ENCODE measurements at regions not wholly inside any gene's neighbourhood (a gene's known extent, or its start where the extent isn't known, plus 50 kb on each side); places are given as distances from the start of the nearest gene placed in this dataset.

DNA sequence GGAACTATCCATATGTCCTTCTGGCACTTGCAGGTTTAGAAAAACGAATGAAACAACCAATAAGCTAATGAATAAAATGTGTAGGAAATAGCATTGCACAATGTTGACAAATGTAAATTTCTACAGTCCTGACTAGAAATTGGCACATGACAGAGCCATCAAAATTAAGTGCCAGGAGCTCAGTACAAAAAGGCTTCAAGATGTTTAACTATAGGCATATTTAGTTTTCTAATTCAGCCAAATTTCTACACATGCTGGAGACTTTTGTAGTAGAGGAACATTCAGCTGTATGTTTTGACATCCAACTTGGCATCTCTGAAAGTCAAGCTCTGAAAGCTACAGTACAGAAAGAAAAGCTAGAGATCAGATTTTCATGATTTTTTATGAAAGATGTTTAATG lies 1999.4 kb upstream of the AGA start:
- Histone ChIP-seq H3K4me1 (ENCODE audit: control insufficient read depth, insufficient read depth, low read length) (no peaks in the 10 kb centered on the region), H3K27ac (ENCODE audit: low read length) (no peak overlapping the region), H3K9me3 (ENCODE audit: control insufficient read depth, low read length) (no peaks in the 10 kb centered on the region), H3K27me3 (ENCODE audit: control insufficient read depth, insufficient read depth) (no peaks in the 10 kb centered on the region), H3K4me3 (ENCODE audit: low read length) (no peak overlapping the region)
- ATAC-seq (no peak), DNase-seq (no peak)
- intact Hi-C loops (cut with DNase I): no loop called here
- WGBS: 42% methylated on average over 1 of the region's 1 CpG

GRCh38 chr4:179447308-179447707 lies 2005.1 kb upstream of the AGA start:
- no peaks in the 10 kb centered on the region for H3K27me3 ChIP-seq (ENCODE audit: control insufficient read depth, insufficient read depth)
- intact Hi-C loops (cut with DNase I): no loop called here
- ATAC-seq (no peak), DNase-seq (no peak)
- no peaks in the 10 kb centered on the region for H3K4me1 ChIP-seq (ENCODE audit: control insufficient read depth, insufficient read depth, low read length)
- 51% methylated on average over 2 of the region's 2 CpGs for WGBS
- no peak overlapping the region for H3K27ac ChIP-seq (ENCODE audit: low read length)
- H3K4me3 ChIP-seq (ENCODE audit: low read length): no peak overlapping the region
- H3K9me3 ChIP-seq (ENCODE audit: control insufficient read depth, low read length): no peaks in the 10 kb centered on the region

DNA sequence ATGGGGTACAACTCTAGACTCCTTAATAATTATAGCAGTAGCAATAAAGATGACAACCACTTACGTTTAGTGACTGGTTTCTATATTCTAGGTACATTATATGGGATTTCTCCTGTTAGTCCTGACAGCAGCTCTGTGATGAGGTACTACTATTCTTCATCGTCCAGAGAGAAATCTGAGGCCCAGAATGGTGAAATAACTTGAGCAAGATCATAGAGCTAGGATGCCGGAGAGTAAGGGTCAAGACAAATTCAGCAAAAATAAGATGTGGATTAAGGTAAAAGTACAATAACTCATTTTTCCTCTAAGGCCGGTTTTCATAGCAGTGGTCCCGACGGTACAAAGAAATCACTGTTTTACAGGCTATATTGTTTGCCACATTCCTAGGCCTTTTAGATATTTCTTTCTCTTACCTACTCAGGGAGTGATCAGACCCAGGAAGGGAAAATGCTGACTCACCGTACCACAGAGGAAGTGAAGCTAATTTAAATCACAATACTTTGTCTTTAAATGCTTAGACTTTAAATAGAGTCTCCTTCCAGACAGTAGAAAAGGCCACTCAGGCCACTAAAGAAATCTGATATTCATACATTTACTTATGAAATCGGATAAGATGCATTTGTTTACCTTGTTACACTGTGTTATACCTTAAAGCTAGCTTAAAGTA lies 2023.0 kb upstream of the AGA start:
- Histone ChIP-seq H3K4me3 (ENCODE audit: low read length) (no peak overlapping the region), H3K4me1 (ENCODE audit: control insufficient read depth, insufficient read depth, low read length) (no peaks in the 10 kb centered on the region), H3K9me3 (ENCODE audit: control insufficient read depth, low read length) (no peaks in the 10 kb centered on the region), H3K27ac (ENCODE audit: low read length) (no peak overlapping the region), H3K27me3 (ENCODE audit: control insufficient read depth, insufficient read depth) (no peaks in the 10 kb centered on the region)
- intact Hi-C loops (cut with DNase I): no loop called here
- 80% methylated on average over 8 of the region's 8 CpGs for WGBS
- ATAC-seq (no peak), DNase-seq (no peak)

DNA sequence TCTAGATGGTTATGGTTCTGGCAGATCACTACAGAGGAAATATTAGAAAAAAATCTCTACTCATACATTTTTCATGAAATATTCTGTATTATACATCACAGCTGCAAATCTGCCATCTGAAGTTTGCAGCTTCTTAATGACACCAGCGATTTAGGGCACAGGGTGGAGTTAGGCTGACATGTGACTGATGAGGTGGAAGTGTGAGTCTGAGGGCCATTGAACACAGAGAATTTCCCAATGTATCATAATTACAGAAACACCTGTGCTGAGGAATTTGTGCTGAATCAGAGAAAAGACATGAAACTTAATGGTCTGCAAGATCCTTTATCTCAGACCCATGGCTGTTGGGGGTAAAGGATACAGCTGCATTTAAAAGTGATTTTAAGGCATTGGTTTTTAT lies 2025.6 kb upstream of the AGA start:
- DNase-seq (no peak), ATAC-seq (no peak)
- 68% methylated on average over 1 of the region's 1 CpG for WGBS
- intact Hi-C loops (cut with DNase I): no loop called here
- H3K4me1 ChIP-seq (ENCODE audit: control insufficient read depth, insufficient read depth, low read length): no peaks in the 10 kb centered on the region
- no peaks in the 10 kb centered on the region for H3K9me3 ChIP-seq (ENCODE audit: control insufficient read depth, low read length)
- no peak overlapping the region for H3K4me3 ChIP-seq (ENCODE audit: low read length)
- no peak overlapping the region for H3K27ac ChIP-seq (ENCODE audit: low read length)
- no peaks in the 10 kb centered on the region for H3K27me3 ChIP-seq (ENCODE audit: control insufficient read depth, insufficient read depth)

- intact Hi-C loops (cut with DNase I): no loop called here
- Histone ChIP-seq H3K9me3 (ENCODE audit: control insufficient read depth, low read length) (no peaks in the 10 kb centered on the region), H3K27me3 (ENCODE audit: control insufficient read depth, insufficient read depth) (no peaks in the 10 kb centered on the region)
Measured at GRCh38 chr4:179472164-179472563, 2029.9 kb upstream of the AGA start.

DNA sequence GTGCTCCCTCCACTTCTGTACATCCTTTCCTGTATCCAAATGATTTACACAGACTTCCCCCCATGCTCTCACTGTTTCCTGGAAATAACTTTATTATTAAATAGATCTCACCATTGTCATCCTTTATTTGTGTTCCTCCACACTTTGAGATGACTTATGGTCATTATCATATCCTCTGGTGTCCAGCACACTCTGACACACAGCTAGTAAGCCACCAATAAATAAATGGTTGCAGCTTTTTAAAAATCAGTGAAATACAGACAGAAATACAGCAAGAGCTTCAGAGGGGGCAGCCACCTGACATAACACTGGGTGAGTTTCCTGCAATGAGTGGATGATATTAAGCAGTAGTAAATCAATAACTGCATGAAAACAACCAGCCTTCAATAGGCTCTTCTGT lies 2036.4 kb upstream of the AGA start:
- H3K4me1 ChIP-seq (ENCODE audit: control insufficient read depth, insufficient read depth, low read length): no peaks in the 10 kb centered on the region
- H3K27me3 ChIP-seq (ENCODE audit: control insufficient read depth, insufficient read depth): no peaks in the 10 kb centered on the region
- DNase-seq: no peak
- no peaks in the 10 kb centered on the region for H3K9me3 ChIP-seq (ENCODE audit: control insufficient read depth, low read length)
- H3K4me3 ChIP-seq (ENCODE audit: low read length): no peak overlapping the region
- intact Hi-C loops (cut with DNase I): no loop called here
- no peak for ATAC-seq
- H3K27ac ChIP-seq (ENCODE audit: low read length): no peak overlapping the region

More at GRCh38 chr4:179472164-179472563, 2029.9 kb upstream of the AGA start:
- Histone ChIP-seq H3K4me3 (ENCODE audit: low read length) (no peak overlapping the region), H3K27ac (ENCODE audit: low read length) (no peak overlapping the region), H3K4me1 (ENCODE audit: control insufficient read depth, insufficient read depth, low read length) (no peaks in the 10 kb centered on the region)
- no peak for DNase-seq
- ATAC-seq: no peak

GRCh38 chr4:179485781-179486180 lies 2043.5 kb upstream of the AGA start:
- H3K27ac ChIP-seq (ENCODE audit: low read length): no peak overlapping the region
- no peak overlapping the region for H3K4me3 ChIP-seq (ENCODE audit: low read length)
- no peaks in the 10 kb centered on the region for H3K9me3 ChIP-seq (ENCODE audit: control insufficient read depth, low read length)
- DNase-seq (no peak), ATAC-seq (no peak)
- no peaks in the 10 kb centered on the region for H3K4me1 ChIP-seq (ENCODE audit: control insufficient read depth, insufficient read depth, low read length)
- H3K27me3 ChIP-seq (ENCODE audit: control insufficient read depth, insufficient read depth): no peaks in the 10 kb centered on the region
- WGBS: 48% methylated on average over 3 of the region's 3 CpGs
- intact Hi-C loops (cut with DNase I): no loop called here

- intact Hi-C loops (cut with DNase I): no loop called here
- Histone ChIP-seq H3K4me3 (ENCODE audit: low read length) (no peak overlapping the region), H3K4me1 (ENCODE audit: control insufficient read depth, insufficient read depth, low read length) (no peaks in the 10 kb centered on the region), H3K9me3 (ENCODE audit: control insufficient read depth, low read length) (no peaks in the 10 kb centered on the region), H3K27me3 (ENCODE audit: control insufficient read depth, insufficient read depth) (no peaks in the 10 kb centered on the region), H3K27ac (ENCODE audit: low read length) (no peak overlapping the region)
- DNase-seq (no peak), ATAC-seq (no peak)
- WGBS: 58% methylated on average over 6 of the region's 6 CpGs
Measured at GRCh38 chr4:179486570-179487335, 2044.5 kb upstream of the AGA start.

GRCh38 chr4:179492260-179493080 lies 2050.2 kb upstream of the AGA start:
- Histone ChIP-seq H3K9me3 (ENCODE audit: control insufficient read depth, low read length) (no peaks in the 10 kb centered on the region), H3K4me1 (ENCODE audit: control insufficient read depth, insufficient read depth, low read length) (no peaks in the 10 kb centered on the region), H3K27me3 (ENCODE audit: control insufficient read depth, insufficient read depth) (no peaks in the 10 kb centered on the region), H3K27ac (ENCODE audit: low read length) (no peak overlapping the region), H3K4me3 (ENCODE audit: low read length) (no peak overlapping the region)
- DNase-seq (no peak), ATAC-seq (no peak)
- intact Hi-C loops (cut with DNase I): no loop called here
- WGBS: 85% methylated on average over 3 of the region's 3 CpGs

DNA sequence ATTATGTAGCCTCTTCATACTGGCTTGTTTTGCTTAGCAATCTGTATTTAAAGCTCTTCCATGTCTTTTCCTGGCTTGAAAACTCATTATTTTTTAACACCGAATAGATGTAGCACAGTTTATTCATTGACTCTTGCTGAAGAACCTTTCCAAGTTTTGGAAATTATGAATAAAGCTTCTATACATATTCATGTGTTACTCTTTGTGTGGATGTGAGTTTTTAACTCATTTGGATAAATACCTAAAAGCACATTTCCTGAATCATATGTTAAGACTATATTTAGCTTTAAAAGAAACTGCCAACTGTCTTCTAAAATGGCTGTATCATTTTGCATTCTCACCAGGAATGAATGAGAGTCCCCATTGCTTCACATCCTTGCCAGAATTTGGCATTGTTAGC lies 2061.7 kb upstream of the AGA start:
- Histone ChIP-seq H3K27ac (ENCODE audit: low read length) (no peak overlapping the region), H3K9me3 (ENCODE audit: control insufficient read depth, low read length) (no peaks in the 10 kb centered on the region), H3K27me3 (ENCODE audit: control insufficient read depth, insufficient read depth) (no peaks in the 10 kb centered on the region), H3K4me3 (ENCODE audit: low read length) (no peak overlapping the region), H3K4me1 (ENCODE audit: control insufficient read depth, insufficient read depth, low read length) (no peaks in the 10 kb centered on the region)
- intact Hi-C loops (cut with DNase I): no loop called here
- WGBS: 87% methylated on average over 1 of the region's 1 CpG
- ATAC-seq (no peak), DNase-seq (no peak)

GRCh38 chr4:179509489-179509888 lies 2067.3 kb upstream of the AGA start:
- H3K27ac ChIP-seq (ENCODE audit: low read length): no peak overlapping the region
- H3K4me1 ChIP-seq (ENCODE audit: control insufficient read depth, insufficient read depth, low read length): no peaks in the 10 kb centered on the region
- H3K9me3 ChIP-seq (ENCODE audit: control insufficient read depth, low read length): no peaks in the 10 kb centered on the region
- H3K4me3 ChIP-seq (ENCODE audit: low read length): no peak overlapping the region
- intact Hi-C loops (cut with DNase I): no loop called here
- WGBS: 81% methylated on average over 1 of the region's 1 CpG
- H3K27me3 ChIP-seq (ENCODE audit: control insufficient read depth, insufficient read depth): no peaks in the 10 kb centered on the region
- ATAC-seq (no peak), DNase-seq (no peak)
